ENCODE measurements at regions not wholly inside any gene's neighbourhood (a gene's known extent, or its start where the extent isn't known, plus 50 kb on each side); places are given as distances from the start of the nearest gene placed in this dataset.
"Not testable (repeated sequence)": the region's sequence is repeated elsewhere in the genome, so short reads cannot be mapped to it uniquely, and the experiment has no call there.

GRCh38 chr6:92716638-92717037 lies 702.7 kb downstream of the EPHA7 start:
- DNase-seq (ENCODE audit: low spot score), result no peak

GRCh38 chr6:92715991-92716390 lies 703.4 kb downstream of the EPHA7 start:
- DNase-seq (ENCODE audit: low spot score), result no peak

GRCh38 chr6:92714346-92714745 lies 705.0 kb downstream of the EPHA7 start:
- no peak for DNase-seq (ENCODE audit: low spot score)

GRCh38 chr6:92710048-92710447 lies 709.3 kb downstream of the EPHA7 start:
- no peak for DNase-seq (ENCODE audit: low spot score)

- no peak for DNase-seq (ENCODE audit: low spot score)
Measured at GRCh38 chr6:92708945-92709344, 710.4 kb downstream of the EPHA7 start.

- DNase-seq (ENCODE audit: low spot score), result no peak
Measured at GRCh38 chr6:92708270-92708669, 711.1 kb downstream of the EPHA7 start.

- no peak for DNase-seq (ENCODE audit: low spot score)
Measured at GRCh38 chr6:92706976-92707375, 712.4 kb downstream of the EPHA7 start.

GRCh38 chr6:92701425-92702096 lies 717.8 kb downstream of the EPHA7 start:
- DNase-seq (ENCODE audit: low spot score), result no peak

GRCh38 chr6:92700411-92700810 lies 718.9 kb downstream of the EPHA7 start:
- DNase-seq (ENCODE audit: low spot score), result no peak

GRCh38 chr6:92690997-92691599 lies 728.3 kb downstream of the EPHA7 start:
- DNase-seq (ENCODE audit: low spot score), result no peak

GRCh38 chr6:92688342-92688741 lies 731.0 kb downstream of the EPHA7 start:
- no peak for DNase-seq (ENCODE audit: low spot score)

- no peak for DNase-seq (ENCODE audit: low spot score)
Measured at GRCh38 chr6:92687278-92687677, 732.1 kb downstream of the EPHA7 start.

- DNase-seq (ENCODE audit: low spot score), result no peak
Measured at GRCh38 chr6:92684386-92684785, 735.0 kb downstream of the EPHA7 start.

- no peak for DNase-seq (ENCODE audit: low spot score)
Measured at GRCh38 chr6:92683748-92684147, 735.6 kb downstream of the EPHA7 start.

- DNase-seq (ENCODE audit: low spot score), result no peak
Measured at GRCh38 chr6:92682516-92683398, 736.6 kb downstream of the EPHA7 start.

GRCh38 chr6:92681401-92681800 lies 738.0 kb downstream of the EPHA7 start:
- DNase-seq (ENCODE audit: low spot score), result no peak

GRCh38 chr6:92671462-92671861 lies 747.9 kb downstream of the EPHA7 start:
- not testable (repeated sequence) for DNase-seq (ENCODE audit: low spot score)

GRCh38 chr6:92667843-92668242 lies 751.5 kb downstream of the EPHA7 start:
- DNase-seq (ENCODE audit: low spot score), result no peak

GRCh38 chr6:92648364-92649086 lies 770.8 kb downstream of the EPHA7 start:
- DNase-seq (ENCODE audit: low spot score), result no peak

GRCh38 chr6:92647630-92648029 lies 771.7 kb downstream of the EPHA7 start:
- DNase-seq (ENCODE audit: low spot score), result no peak

- DNase-seq (ENCODE audit: low spot score), result not testable (repeated sequence)
Measured at GRCh38 chr6:92644104-92644791, 775.1 kb downstream of the EPHA7 start.
